ENCODE measurements at regions not wholly inside any gene's neighbourhood (a gene's known extent, or its start where the extent isn't known, plus 50 kb on each side); places are given as distances from the start of the nearest gene placed in this dataset.
A peak's percentile ranks its signal among the peaks of the same experiment; 100 is the strongest.

- no peak overlapping the region for H2AFZ ChIP-seq (ENCODE audit: control insufficient read depth, low read length)
- H3K79me2 ChIP-seq (ENCODE audit: control insufficient read depth, insufficient read depth, low read length): no peaks in the 10 kb centered on the region
- no peaks in the 10 kb centered on the region for H3K36me3 ChIP-seq (ENCODE audit: control insufficient read depth in 2 of 2, extremely low read depth in 1 of 2, insufficient read depth in 2 of 2, low read length in 2 of 2)
- no peak for FAIRE-seq
- dilution Hi-C loops (cut with MboI; ENCODE audit: extremely low pct_ligation_motif_present, low sequenced_read_pairs): no loop called here
- no peaks in the 10 kb centered on the region for H3K4me1 ChIP-seq (ENCODE audit: control insufficient read depth, extremely low read depth, insufficient read depth, low read length)
- no peak overlapping the region for H3K4me3 ChIP-seq (ENCODE audit: control insufficient read depth in 2 of 3, extremely low read depth in 1 of 3, insufficient read depth in 2 of 3, low read depth in 1 of 3, low read length in 3 of 3)
- no peaks in the 10 kb centered on the region for H4K20me1 ChIP-seq (ENCODE audit: control insufficient read depth, extremely low read depth, insufficient read depth, low read length)
- no peak overlapping the region for H3K9ac ChIP-seq (ENCODE audit: control insufficient read depth, extremely low read depth, insufficient read depth, low read length)
- no peak for TF ChIP-seq CTCF (optimal IDR thresholded peaks at IDR 0.05 in 1 of 3, IDR thresholded peaks at IDR 0.05 in 1 of 3, conservative IDR thresholded peaks at IDR 0.05 in 1 of 3; ENCODE audit: extremely low read depth in 1 of 3, insufficient read depth in 2 of 3, low read length in 3 of 3)
- no peak for TF ChIP-seq EZH2 (IDR thresholded peaks at IDR 0.05; ENCODE audit: low read length)
- H3K27me3 ChIP-seq (ENCODE audit: control insufficient read depth, extremely low read depth, insufficient read depth, low read length): no peaks in the 10 kb centered on the region
- H3K4me2 ChIP-seq (ENCODE audit: control insufficient read depth, extremely low read depth, insufficient read depth, low read depth, low read length): no peak overlapping the region
- H3K9me1 ChIP-seq (ENCODE audit: control insufficient read depth, extremely low read depth, insufficient read depth, low read length): no peaks in the 10 kb centered on the region
- H3K27ac ChIP-seq (ENCODE audit: control insufficient read depth, insufficient read depth, low read length): no peak overlapping the region
- no peaks in the 10 kb centered on the region for H3K9me3 ChIP-seq (ENCODE audit: control insufficient read depth, low read depth, low read length)
- DNase-seq (ENCODE audit: low read depth, low spot score): no peak
Observed at GRCh38 chr6:91171754-91172462, 585.0 kb upstream of the MAP3K7 start.

GRCh38 chr6:91167846-91168245, 581.0 kb upstream of the MAP3K7 start:
- H3K27me3 ChIP-seq (ENCODE audit: control insufficient read depth, extremely low read depth, insufficient read depth, low read length): no peaks in the 10 kb centered on the region
- FAIRE-seq: no peak

More at GRCh38 chr6:91167846-91168245, 581.0 kb upstream of the MAP3K7 start:
- H3K27ac ChIP-seq (ENCODE audit: control insufficient read depth, insufficient read depth, low read length): no peak overlapping the region
- TF ChIP-seq EZH2 (IDR thresholded peaks at IDR 0.05; ENCODE audit: low read length): no peak
- TF ChIP-seq CTCF (optimal IDR thresholded peaks at IDR 0.05 in 1 of 3, IDR thresholded peaks at IDR 0.05 in 1 of 3, conservative IDR thresholded peaks at IDR 0.05 in 1 of 3; ENCODE audit: extremely low read depth in 1 of 3, insufficient read depth in 2 of 3, low read length in 3 of 3): peak; percentile 16 to 55 (median 31)
- no peak for DNase-seq (ENCODE audit: low read depth, low spot score)
- H3K9me1 ChIP-seq (ENCODE audit: control insufficient read depth, extremely low read depth, insufficient read depth, low read length): no peaks in the 10 kb centered on the region
- H3K79me2 ChIP-seq (ENCODE audit: control insufficient read depth, insufficient read depth, low read length): no peaks in the 10 kb centered on the region
- no peak overlapping the region for H3K4me2 ChIP-seq (ENCODE audit: control insufficient read depth, extremely low read depth, insufficient read depth, low read depth, low read length)
- no peaks in the 10 kb centered on the region for H3K9me3 ChIP-seq (ENCODE audit: control insufficient read depth, low read depth, low read length)
- H3K36me3 ChIP-seq (ENCODE audit: control insufficient read depth in 2 of 2, extremely low read depth in 1 of 2, insufficient read depth in 2 of 2, low read length in 2 of 2): no peaks in the 10 kb centered on the region
- no peak overlapping the region for H3K4me3 ChIP-seq (ENCODE audit: control insufficient read depth in 2 of 3, extremely low read depth in 1 of 3, insufficient read depth in 2 of 3, low read depth in 1 of 3, low read length in 3 of 3)
- H3K9ac ChIP-seq (ENCODE audit: control insufficient read depth, extremely low read depth, insufficient read depth, low read length): no peak overlapping the region
- dilution Hi-C loops (cut with MboI; ENCODE audit: extremely low pct_ligation_motif_present, low sequenced_read_pairs): no loop called here
- no peaks in the 10 kb centered on the region for H4K20me1 ChIP-seq (ENCODE audit: control insufficient read depth, extremely low read depth, insufficient read depth, low read length)
- H3K4me1 ChIP-seq (ENCODE audit: control insufficient read depth, extremely low read depth, insufficient read depth, low read length): no peaks in the 10 kb centered on the region
- H2AFZ ChIP-seq (ENCODE audit: control insufficient read depth, low read length): no peak overlapping the region

Measured in keratinocyte (primary cell).